WTC11 (cell line): ENCODE measurements at regions not wholly inside any gene's neighbourhood (a gene's known extent, or its start where the extent isn't known, plus 50 kb on each side); places are given as distances from the start of the nearest gene placed in this dataset.

Experiments
- CREB1 ChIP-seq: sonication (generic); formaldehyde crosslinking; IDR thresholded peaks from 2 replicates; pipeline ENCODE4 v1.8.0; 2023; ENCODE audit warnings: mild to moderate bottlenecking, missing genetic modification reagents
- OVOL2 ChIP-seq: fragments of 250-450 bp; sonication (Bioruptor Pico); IDR thresholded peaks from 2 replicates; pipeline ENCODE4 v1.9.0; 2021; ENCODE audit warnings: mild to moderate bottlenecking, borderline replicate concordance
- RELA ChIP-seq: sonication (generic); formaldehyde crosslinking; IDR thresholded peaks from 2 replicates; pipeline ENCODE4 v1.8.1; 2022; ENCODE audit warnings: missing genetic modification reagents, mild to moderate bottlenecking, borderline replicate concordance
- SP1 ChIP-seq: sonication (generic); formaldehyde crosslinking; conservative IDR thresholded peaks from 2 replicates; pipeline ENCODE4 v1.8.1; 2022; ENCODE audit warnings: missing genetic modification reagents
- TP53 ChIP-seq: sonication (generic); formaldehyde crosslinking; IDR thresholded peaks from 2 replicates; pipeline ENCODE4 v1.8.1; 2023; ENCODE audit warnings: mild to moderate bottlenecking, missing genetic modification reagents
- ZBTB21 ChIP-seq: sonication (generic); formaldehyde crosslinking; IDR thresholded peaks from 2 replicates; pipeline ENCODE4 v1.8.1; 2023; ENCODE audit warnings: mild to moderate bottlenecking, missing genetic modification reagents, borderline replicate concordance
- ZNF512 ChIP-seq: sonication (generic); formaldehyde crosslinking; IDR thresholded peaks from 2 replicates; pipeline ENCODE4 v1.8.1; 2022; ENCODE audit warnings: missing genetic modification reagents, borderline replicate concordance
- TF ChIP-seq, protein P1 (sequence below): fragments of 200-600 bp; IDR thresholded peaks from 2 replicates; pipeline ENCODE4 v1.8.0; 2022; ENCODE audit warnings: antibody characterized with exemption

DNA sequence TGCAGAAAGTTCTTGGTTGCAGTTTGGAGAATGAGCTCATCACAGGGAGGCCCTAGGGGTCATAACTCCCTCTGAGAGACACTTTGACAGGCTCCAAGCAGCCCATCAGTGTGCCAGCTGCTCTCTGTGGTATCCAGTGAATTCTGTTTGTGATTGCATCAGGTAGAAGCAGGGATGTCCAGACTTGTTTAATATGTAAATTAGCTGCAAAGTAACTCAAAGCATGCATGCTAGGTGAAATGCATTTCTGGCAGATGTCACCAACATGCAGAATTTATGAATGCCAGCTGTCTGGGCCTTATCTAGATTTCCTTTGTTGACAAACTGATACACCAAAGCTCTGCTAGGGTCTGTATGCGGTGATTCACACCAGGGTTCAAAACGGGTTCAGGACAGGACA is 123.6 kb upstream of the MTNR1B start:
- TF ChIP-seq, protein P1, sequence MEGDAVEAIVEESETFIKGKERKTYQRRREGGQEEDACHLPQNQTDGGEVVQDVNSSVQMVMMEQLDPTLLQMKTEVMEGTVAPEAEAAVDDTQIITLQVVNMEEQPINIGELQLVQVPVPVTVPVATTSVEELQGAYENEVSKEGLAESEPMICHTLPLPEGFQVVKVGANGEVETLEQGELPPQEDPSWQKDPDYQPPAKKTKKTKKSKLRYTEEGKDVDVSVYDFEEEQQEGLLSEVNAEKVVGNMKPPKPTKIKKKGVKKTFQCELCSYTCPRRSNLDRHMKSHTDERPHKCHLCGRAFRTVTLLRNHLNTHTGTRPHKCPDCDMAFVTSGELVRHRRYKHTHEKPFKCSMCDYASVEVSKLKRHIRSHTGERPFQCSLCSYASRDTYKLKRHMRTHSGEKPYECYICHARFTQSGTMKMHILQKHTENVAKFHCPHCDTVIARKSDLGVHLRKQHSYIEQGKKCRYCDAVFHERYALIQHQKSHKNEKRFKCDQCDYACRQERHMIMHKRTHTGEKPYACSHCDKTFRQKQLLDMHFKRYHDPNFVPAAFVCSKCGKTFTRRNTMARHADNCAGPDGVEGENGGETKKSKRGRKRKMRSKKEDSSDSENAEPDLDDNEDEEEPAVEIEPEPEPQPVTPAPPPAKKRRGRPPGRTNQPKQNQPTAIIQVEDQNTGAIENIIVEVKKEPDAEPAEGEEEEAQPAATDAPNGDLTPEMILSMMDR, result no peak
- TF ChIP-seq SP1, result no peak
- no peak for TF ChIP-seq TP53 (CRISPR knock-in tag)
- TF ChIP-seq ZNF512 (CRISPR knock-in tag), result no peak
- no peak for TF ChIP-seq OVOL2 (CRISPR knock-in tag)
- no peak for TF ChIP-seq RELA (CRISPR knock-in tag)
- TF ChIP-seq ZBTB21 (CRISPR knock-in tag), result no peak
- no peak for TF ChIP-seq CREB1
